HG03378 (cell line): ENCODE measurements at regions not wholly inside any gene's neighbourhood (a gene's known extent, or its start where the extent isn't known, plus 50 kb on each side); places are given as distances from the start of the nearest gene placed in this dataset.
A peak's percentile ranks its signal among the peaks of the same experiment; 100 is the strongest.

Experiments used
- ATAC-seq: cut with Tn5 transposase; IDR thresholded peaks from one replicate; pipeline ENCODE4 v1.9.1; 2021; ENCODE audit warnings: mild to moderate bottlenecking, moderate library complexity; ENCODE audit not compliant: unreplicated experiment

GRCh38 chr1:83773059-83773458, 225.9 kb downstream of the TTLL7 start:
- no peak for ATAC-seq

DNA sequence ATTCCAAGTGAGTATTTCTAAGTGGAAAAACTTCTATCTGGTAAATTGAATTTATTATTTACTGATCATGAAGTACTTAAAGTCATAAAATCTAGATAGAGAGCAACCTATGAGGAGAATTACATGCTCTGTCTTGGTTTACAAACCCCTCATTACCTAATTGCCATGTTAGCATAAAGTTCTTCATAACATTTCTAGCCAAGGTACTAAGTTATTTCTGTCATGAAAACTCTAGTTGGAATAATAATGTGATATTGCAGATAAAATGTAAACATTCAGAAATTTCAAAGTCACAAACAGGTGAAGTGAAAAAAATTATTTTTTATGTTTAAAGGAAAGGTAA, 228.6 kb downstream of the TTLL7 start:
- ATAC-seq, result no peak

- ATAC-seq, result no peak
Measured at GRCh38 chr1:83769594-83770318, 229.2 kb downstream of the TTLL7 start.

DNA sequence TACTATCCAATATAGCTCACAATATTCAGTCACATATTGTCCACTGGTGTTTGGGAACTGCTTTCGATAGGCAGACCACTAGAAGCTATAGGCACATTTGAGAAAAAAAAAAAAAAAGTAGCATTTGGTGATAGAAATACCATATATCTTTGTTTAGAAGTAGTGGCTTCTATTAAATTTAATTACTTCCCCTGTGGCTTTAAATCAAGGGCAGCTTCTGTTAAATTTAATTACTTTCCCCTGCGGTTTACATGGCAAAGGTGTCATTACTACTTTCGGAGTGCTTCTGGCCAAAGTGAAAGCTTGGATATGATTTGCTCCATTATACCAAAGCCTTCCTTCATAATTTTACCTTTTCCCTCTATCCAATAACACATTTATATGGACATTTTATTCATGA, 229.9 kb downstream of the TTLL7 start:
- no peak for ATAC-seq

DNA sequence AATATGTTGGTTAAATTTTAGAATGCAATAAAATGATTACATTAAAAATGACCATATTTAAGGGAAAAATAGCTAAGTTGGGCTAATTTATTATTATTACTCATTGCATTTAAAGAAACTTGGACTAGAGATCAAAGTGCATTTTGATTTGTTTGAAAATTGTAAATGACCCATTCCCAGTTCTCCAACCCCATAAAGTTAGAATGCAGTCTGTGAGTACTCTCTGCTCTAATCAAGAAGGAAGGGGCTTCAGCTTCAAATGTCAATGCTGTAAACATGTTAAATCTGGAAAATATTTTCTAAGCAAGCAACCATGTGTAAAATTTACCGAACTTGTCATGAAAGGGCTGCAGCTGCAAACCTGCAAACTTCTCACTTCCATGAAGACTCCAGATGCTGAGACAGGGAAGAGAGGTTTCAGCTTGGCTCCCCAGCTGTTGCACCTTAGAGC, 232.7 kb downstream of the TTLL7 start:
- ATAC-seq, result no peak

GRCh38 chr1:83765125-83765524, 233.8 kb downstream of the TTLL7 start:
- ATAC-seq, result no peak

GRCh38 chr1:83764209-83764608, 234.7 kb downstream of the TTLL7 start:
- no peak for ATAC-seq

DNA sequence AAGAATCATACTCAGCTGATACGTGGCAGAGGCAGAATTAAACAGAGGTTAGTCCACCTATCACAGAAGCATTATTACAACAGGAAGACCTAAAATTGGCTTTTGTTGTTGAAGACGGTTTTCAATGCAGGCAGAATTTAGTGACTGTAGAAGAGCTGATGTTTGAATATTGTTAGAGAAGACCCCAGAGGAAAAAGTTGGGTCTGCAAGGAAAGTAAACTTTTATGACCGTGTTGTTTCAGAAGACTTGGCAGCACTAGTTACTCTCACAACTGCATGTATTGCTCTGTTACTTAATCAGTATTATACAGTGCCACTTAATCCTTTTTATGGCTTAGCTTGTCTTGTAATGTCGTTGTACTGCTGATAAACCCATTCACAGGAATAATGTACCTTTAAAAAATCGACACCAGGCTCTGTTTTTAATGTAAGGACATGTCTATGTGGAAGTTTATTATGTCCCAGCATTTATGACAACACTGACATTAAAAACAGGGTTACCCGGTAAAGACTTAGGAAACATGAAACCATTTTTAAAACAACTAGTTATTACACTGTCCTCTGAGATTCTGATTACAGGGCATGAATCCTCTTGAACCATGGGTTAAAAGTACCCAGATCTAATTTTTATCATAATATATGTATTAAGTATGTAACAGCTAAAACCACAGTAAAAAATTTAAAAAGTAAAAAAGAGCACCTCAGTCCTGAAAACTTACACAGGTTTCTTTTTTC, 235.4 kb downstream of the TTLL7 start:
- ATAC-seq, result no peak

- ATAC-seq, result no peak
Measured at GRCh38 chr1:83762416-83762815, 236.5 kb downstream of the TTLL7 start.

DNA sequence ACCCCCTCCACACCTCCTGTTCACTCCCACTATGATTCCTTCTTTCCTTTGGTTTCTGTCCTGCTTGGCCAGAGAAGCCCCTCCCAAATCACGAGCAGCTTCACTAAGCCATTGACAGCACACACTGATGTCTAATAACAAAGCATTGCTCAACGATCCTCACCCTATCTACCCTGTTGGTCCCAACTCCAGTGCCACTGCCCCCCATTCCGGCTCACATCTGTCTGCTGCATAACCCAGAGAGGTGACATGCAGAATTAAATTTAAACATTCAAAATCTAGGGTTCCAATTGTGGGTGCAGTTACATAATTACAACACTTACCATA, 236.9 kb downstream of the TTLL7 start:
- ATAC-seq, result no peak

- ATAC-seq, result peak; percentile 100
Measured at GRCh38 chr1:83761167-83762038, 237.5 kb downstream of the TTLL7 start.

- no peak for ATAC-seq
Measured at GRCh38 chr1:83760226-83761021, 238.5 kb downstream of the TTLL7 start.

DNA sequence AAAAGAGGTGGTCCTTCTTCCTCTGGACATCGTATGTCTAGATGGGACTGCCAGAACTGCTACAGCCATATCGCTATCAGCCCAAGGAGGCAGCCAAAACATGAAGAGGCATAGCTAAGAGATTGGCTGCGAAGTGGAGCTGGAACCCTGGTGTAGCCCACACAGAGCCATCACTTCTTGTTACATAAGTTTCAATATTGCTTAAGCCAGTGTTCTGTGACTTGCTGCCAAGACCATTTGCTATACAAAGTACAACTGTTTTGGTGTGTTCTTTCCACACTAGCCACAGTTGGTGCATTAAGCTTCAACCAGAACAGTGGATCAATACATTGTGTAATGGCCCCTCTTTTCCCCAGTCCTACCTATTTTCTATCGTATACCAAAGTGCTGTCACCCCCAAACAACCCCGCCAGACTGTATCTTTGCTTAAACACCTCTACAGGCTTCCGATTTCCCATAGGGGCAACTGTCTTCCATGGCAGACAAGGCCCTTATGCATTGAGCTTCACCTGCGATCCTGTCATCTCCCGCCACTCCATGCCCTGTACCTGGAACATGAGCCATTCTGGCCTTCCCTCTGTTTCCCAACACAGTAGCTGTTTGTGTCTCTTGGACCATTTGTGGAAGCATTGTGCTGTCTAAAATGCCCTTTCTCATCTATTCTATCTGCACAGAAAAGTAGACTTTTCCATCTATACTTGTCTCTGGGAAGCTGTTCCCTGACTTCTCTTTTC, 241.8 kb downstream of the TTLL7 start:
- ATAC-seq, result no peak

- no peak for ATAC-seq
Measured at GRCh38 chr1:83751602-83752001, 247.3 kb downstream of the TTLL7 start.

DNA sequence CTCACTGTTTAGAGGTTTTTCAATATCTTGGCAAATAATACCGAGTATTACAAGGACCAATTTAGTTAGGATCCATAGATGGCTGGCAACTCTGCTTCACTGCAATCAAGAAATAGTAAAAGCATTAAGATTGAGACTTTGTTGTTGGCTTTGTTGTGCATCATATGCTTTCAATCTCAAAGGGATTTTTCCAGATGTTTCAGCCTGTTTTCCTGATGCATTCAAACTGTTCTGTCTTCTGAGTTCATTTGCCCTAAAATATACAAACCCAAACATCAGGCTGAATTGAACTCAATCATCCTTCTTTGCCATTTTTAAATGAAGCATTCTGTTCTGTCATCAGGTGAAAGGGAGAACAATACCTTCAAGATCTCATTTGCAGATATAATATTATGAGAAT, 248.7 kb downstream of the TTLL7 start:
- ATAC-seq, result no peak

- ATAC-seq, result no peak
Measured at GRCh38 chr1:83747853-83748482, 251.0 kb downstream of the TTLL7 start.

DNA sequence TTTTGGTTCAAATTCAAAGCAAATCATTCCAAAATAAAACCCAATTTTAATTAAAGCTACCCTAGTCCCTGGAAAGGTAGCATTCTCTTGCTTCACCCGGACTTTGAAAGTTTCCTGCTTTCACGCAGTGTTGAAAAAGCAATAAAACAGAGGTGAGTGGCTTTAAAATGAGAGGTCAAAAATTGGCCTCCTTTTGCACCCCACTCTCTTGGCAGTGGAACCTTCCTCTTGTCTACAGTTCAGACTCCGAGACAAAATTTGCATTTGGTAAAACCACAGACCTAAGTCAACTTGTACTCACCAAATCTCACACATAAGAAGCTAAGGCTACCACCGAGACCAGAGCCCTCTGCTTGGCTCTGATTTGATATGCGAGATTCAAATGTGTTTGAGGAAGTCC, 252.7 kb downstream of the TTLL7 start:
- peak; percentile 94 for ATAC-seq

- no peak for ATAC-seq
Measured at GRCh38 chr1:83742446-83742845, 256.5 kb downstream of the TTLL7 start.

DNA sequence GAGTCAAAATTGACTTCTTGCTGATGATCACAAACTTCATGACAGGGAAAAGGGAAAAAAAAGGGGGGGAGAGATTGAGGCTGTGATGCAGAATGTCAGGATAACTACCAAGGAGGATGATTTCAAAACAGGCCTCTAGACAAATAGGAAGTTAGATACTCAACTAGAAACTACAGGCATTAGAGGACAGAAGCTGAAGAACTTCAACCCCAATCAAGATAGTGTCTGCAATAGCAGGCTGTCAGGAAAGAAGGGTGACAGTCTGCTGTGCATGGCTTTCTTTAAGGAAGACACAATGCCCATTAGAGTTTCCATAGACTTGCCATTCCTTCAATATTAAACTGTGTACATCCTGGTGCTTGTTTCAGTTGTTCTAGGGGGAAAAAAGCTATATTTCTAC, 257.2 kb downstream of the TTLL7 start:
- ATAC-seq, result no peak

- ATAC-seq, result no peak
Measured at GRCh38 chr1:83741348-83741747, 257.6 kb downstream of the TTLL7 start.
